ENCODE measurements at regions not wholly inside any gene's neighbourhood (a gene's known extent, or its start where the extent isn't known, plus 50 kb on each side); places are given as distances from the start of the nearest gene placed in this dataset.
"Not testable (repeated sequence)": the region's sequence is repeated elsewhere in the genome, so short reads cannot be mapped to it uniquely, and the experiment has no call there.

- Histone ChIP-seq H3K27me3 (replicated peaks) (no peaks in the 10 kb centered on the region), H3K4me3 (ENCODE audit: low read depth, low read length) (no peak overlapping the region), H3K27ac (no peak overlapping the region), H3K36me3 (replicated peaks) (no peaks in the 10 kb centered on the region)
- DNase-seq, result no peak
- in situ Hi-C loops (cut with HindIII; ENCODE audit: low pct_ligation_motif_present, low sequenced_read_pairs), result no loop called here
- TF ChIP-seq CTCF (IDR thresholded peaks at IDR 0.05; ENCODE audit: low read depth, low read length, missing control alignments), result no peak
Observed at GRCh38 chr7:113504691-113505090, 386.3 kb upstream of the SMIM30 start.

GRCh38 chr7:113504142-113504541, 385.8 kb upstream of the SMIM30 start:
- no peak for TF ChIP-seq CTCF (IDR thresholded peaks at IDR 0.05; ENCODE audit: low read depth, low read length, missing control alignments)
- DNase-seq, result no peak
- H3K36me3 ChIP-seq (replicated peaks), result no peaks in the 10 kb centered on the region
- no peak overlapping the region for H3K27ac ChIP-seq
- H3K4me3 ChIP-seq (ENCODE audit: low read depth, low read length), result no peak overlapping the region
- in situ Hi-C loops (cut with HindIII; ENCODE audit: low pct_ligation_motif_present, low sequenced_read_pairs), result no loop called here
- no peaks in the 10 kb centered on the region for H3K27me3 ChIP-seq (replicated peaks)

- H3K27ac ChIP-seq; H3K36me3 ChIP-seq (replicated peaks); DNase-seq; H3K27me3 ChIP-seq (replicated peaks); H3K4me3 ChIP-seq (ENCODE audit: low read depth, low read length); in situ Hi-C loops (cut with HindIII; ENCODE audit: low pct_ligation_motif_present, low sequenced_read_pairs): not testable (repeated sequence)
Observed at GRCh38 chr7:113496586-113496985, 378.2 kb upstream of the SMIM30 start.

GRCh38 chr7:113494797-113495566, 376.6 kb upstream of the SMIM30 start:
- H3K4me3 ChIP-seq (ENCODE audit: low read depth, low read length); in situ Hi-C loops (cut with HindIII; ENCODE audit: low pct_ligation_motif_present, low sequenced_read_pairs); H3K27me3 ChIP-seq (replicated peaks); DNase-seq; H3K27ac ChIP-seq; H3K36me3 ChIP-seq (replicated peaks): not testable (repeated sequence)

GRCh38 chr7:113491305-113491704, 373.0 kb upstream of the SMIM30 start:
- DNase-seq, result no peak
- H3K36me3 ChIP-seq (replicated peaks), result no peaks in the 10 kb centered on the region
- no peak overlapping the region for H3K4me3 ChIP-seq (ENCODE audit: low read depth, low read length)
- no peaks in the 10 kb centered on the region for H3K27me3 ChIP-seq (replicated peaks)
- in situ Hi-C loops (cut with HindIII; ENCODE audit: low pct_ligation_motif_present, low sequenced_read_pairs), result no loop called here
- no peak for TF ChIP-seq CTCF (IDR thresholded peaks at IDR 0.05; ENCODE audit: low read depth, low read length, missing control alignments)
- no peak overlapping the region for H3K27ac ChIP-seq

GRCh38 chr7:113487925-113488731, 369.8 kb upstream of the SMIM30 start:
- no peaks in the 10 kb centered on the region for H3K27me3 ChIP-seq (replicated peaks)
- in situ Hi-C loops (cut with HindIII; ENCODE audit: low pct_ligation_motif_present, low sequenced_read_pairs), result no loop called here
- H3K4me3 ChIP-seq (ENCODE audit: low read depth, low read length), result no peak overlapping the region
- no peaks in the 10 kb centered on the region for H3K36me3 ChIP-seq (replicated peaks)
- no peak overlapping the region for H3K27ac ChIP-seq
- no peak for DNase-seq
- TF ChIP-seq CTCF (IDR thresholded peaks at IDR 0.05; ENCODE audit: low read depth, low read length, missing control alignments), result no peak

Measured in brain microvascular endothelial cell (primary cell).